ENCODE measurements at regions not wholly inside any gene's neighbourhood (a gene's known extent, or its start where the extent isn't known, plus 50 kb on each side); places are given as distances from the start of the nearest gene placed in this dataset.
"Not testable (repeated sequence)": the region's sequence is repeated elsewhere in the genome, so short reads cannot be mapped to it uniquely, and the experiment has no call there.

GRCh38 chr21:15625363-15625762 is 104.4 kb upstream of the USP25 start:
- Histone ChIP-seq H3K36me3 (no peaks in the 10 kb centered on the region), H3K4me1 (no peaks in the 10 kb centered on the region), H3K4me3 (no peak overlapping the region), H3K9me3 (no peaks in the 10 kb centered on the region), H3K27me3 (no peaks in the 10 kb centered on the region), H3K27ac (no peak overlapping the region)
- no peak for DNase-seq (ENCODE audit: extremely low spot score in 2 of 2)
- TF ChIP-seq POLR2A (IDR thresholded peaks at IDR 0.05) (no peak), CTCF (IDR thresholded peaks at IDR 0.05) (no peak), POLR2AphosphoS5 (IDR thresholded peaks at IDR 0.05; ENCODE audit: insufficient read depth in 1 of 2, low read depth in 1 of 2) (no peak)
- intact Hi-C loops (cut with DNase I), result no loop called here

DNA sequence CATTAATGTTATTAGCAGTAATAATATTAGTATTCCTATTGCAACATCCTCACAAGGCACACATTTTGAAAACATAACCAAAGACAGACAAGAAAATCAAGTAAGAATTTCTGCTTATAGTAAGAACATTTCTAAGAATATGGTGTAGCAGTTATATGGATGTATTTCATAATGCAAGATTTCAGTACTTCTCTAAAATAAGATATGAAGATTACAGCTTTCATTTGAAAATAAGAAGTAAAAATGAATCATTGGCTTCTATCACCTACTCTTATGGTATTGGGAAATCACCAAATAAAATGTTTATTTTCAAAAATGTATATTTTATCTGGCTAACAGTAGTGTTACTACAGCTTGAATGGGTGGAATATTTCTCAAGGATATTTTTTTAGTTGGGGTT is 103.8 kb upstream of the USP25 start:
- intact Hi-C loops (cut with DNase I), result no loop called here
- no peak overlapping the region for H3K27ac ChIP-seq
- H3K4me1 ChIP-seq, result no peaks in the 10 kb centered on the region
- TF ChIP-seq CTCF (IDR thresholded peaks at IDR 0.05) (no peak), POLR2AphosphoS5 (IDR thresholded peaks at IDR 0.05; ENCODE audit: insufficient read depth in 1 of 2, low read depth in 1 of 2) (no peak), POLR2A (IDR thresholded peaks at IDR 0.05) (no peak)
- no peaks in the 10 kb centered on the region for H3K9me3 ChIP-seq
- no peaks in the 10 kb centered on the region for H3K36me3 ChIP-seq
- H3K27me3 ChIP-seq, result no peaks in the 10 kb centered on the region
- no peak for DNase-seq (ENCODE audit: extremely low spot score in 2 of 2)
- H3K4me3 ChIP-seq, result no peak overlapping the region

DNA sequence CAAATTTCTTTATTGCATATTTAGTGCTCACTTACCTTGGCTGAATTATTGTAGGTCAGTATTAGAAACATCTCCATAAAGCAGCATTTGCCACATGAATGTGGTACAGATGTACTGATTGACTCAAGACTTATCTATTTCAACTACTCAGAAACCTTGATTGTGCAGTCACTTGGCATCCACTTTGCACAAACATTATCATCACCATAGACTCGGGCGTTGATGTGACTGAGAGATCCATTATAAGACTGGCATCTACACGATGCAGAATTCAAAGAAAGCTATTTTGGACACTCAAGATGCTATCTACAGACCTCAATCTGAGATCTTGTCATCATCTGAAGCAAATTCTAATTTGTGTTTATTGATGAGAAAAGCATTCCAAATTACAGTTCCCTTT is 102.8 kb upstream of the USP25 start:
- no peak for DNase-seq (ENCODE audit: extremely low spot score in 2 of 2)
- Histone ChIP-seq H3K4me3 (no peak overlapping the region), H3K9me3 (no peaks in the 10 kb centered on the region), H3K27ac (no peak overlapping the region), H3K36me3 (no peaks in the 10 kb centered on the region), H3K27me3 (no peaks in the 10 kb centered on the region), H3K4me1 (no peaks in the 10 kb centered on the region)
- TF ChIP-seq POLR2AphosphoS5 (IDR thresholded peaks at IDR 0.05; ENCODE audit: insufficient read depth in 1 of 2, low read depth in 1 of 2) (no peak), POLR2A (IDR thresholded peaks at IDR 0.05) (no peak), CTCF (IDR thresholded peaks at IDR 0.05) (no peak)
- intact Hi-C loops (cut with DNase I), result no loop called here

DNA sequence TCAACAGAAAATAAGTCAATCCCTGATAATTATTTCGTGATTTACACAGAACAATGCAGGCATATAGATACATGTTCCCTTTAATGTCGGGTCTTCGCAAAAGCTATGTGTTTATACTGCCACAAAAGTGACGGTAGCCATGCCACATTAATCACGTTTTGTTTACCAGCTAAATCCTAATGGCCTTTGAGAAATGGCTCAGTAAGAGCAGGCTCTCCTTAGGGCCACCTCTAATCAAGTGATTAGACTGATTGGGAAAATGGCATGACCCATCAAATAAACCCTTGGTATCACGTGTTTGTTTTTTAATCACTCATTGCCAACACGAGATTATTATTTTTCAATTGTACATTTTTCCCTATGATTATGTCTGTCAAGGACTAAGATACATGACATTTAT is 102.0 kb upstream of the USP25 start:
- H3K27ac ChIP-seq, result no peak overlapping the region
- no peaks in the 10 kb centered on the region for H3K36me3 ChIP-seq
- TF ChIP-seq CTCF (IDR thresholded peaks at IDR 0.05) (no peak), POLR2A (IDR thresholded peaks at IDR 0.05) (no peak), POLR2AphosphoS5 (IDR thresholded peaks at IDR 0.05; ENCODE audit: insufficient read depth in 1 of 2, low read depth in 1 of 2) (no peak)
- H3K4me3 ChIP-seq, result no peak overlapping the region
- H3K4me1 ChIP-seq, result no peaks in the 10 kb centered on the region
- H3K27me3 ChIP-seq, result no peaks in the 10 kb centered on the region
- H3K9me3 ChIP-seq, result no peaks in the 10 kb centered on the region
- no peak for DNase-seq (ENCODE audit: extremely low spot score in 2 of 2)
- intact Hi-C loops (cut with DNase I), result no loop called here

DNA sequence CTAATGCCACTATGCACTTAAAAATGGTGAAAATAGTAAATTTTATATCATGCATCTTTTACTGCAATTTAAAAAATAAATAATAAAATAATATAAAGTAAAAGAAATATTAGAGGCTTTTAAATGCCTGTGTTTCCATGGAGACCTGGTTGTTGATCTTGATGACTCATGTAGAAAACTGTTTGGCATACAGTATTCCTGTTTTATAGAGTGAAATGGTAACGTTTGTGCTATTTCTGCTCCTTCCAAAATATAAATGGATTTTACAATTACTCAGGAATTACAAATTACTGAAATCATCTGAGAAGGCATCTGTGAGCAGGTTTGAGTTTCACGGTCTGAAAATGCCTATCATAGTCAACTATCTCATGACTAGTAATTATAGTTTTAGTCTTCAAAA is 98.4 kb upstream of the USP25 start:
- Histone ChIP-seq H3K4me1 (no peaks in the 10 kb centered on the region), H3K27me3 (no peaks in the 10 kb centered on the region), H3K4me3 (no peak overlapping the region), H3K27ac (no peak overlapping the region), H3K9me3 (no peaks in the 10 kb centered on the region), H3K36me3 (no peaks in the 10 kb centered on the region)
- intact Hi-C loops (cut with DNase I), result loop anchor here (5.0 kb wide), 1 partner anchor 701 kb away; no protein-coding TSS in a partner anchor
- no peak for DNase-seq (ENCODE audit: extremely low spot score in 2 of 2)
- TF ChIP-seq POLR2AphosphoS5 (IDR thresholded peaks at IDR 0.05; ENCODE audit: insufficient read depth in 1 of 2, low read depth in 1 of 2) (no peak), CTCF (IDR thresholded peaks at IDR 0.05) (no peak), POLR2A (IDR thresholded peaks at IDR 0.05) (no peak)

DNA sequence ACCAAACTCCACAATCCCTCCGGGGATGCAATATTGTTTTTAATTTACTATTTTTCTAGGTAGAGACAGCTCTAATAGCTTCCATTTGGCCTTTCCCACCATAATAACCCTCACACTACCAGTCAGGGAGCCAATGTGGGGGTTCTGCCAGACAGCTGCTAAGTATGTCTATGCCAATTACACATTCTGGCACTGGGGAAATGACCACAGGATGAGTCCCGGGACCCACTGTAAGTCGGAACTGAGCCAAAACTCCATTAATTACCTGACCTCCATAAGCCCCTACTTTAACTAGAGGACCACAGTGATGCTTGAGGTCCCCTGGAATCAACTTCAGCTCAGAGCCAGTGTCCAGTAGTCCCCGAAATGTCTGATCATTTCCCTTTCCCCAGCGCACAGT is 95.2 kb upstream of the USP25 start:
- not testable (repeated sequence) for H3K27ac ChIP-seq; H3K27me3 ChIP-seq; H3K9me3 ChIP-seq; H3K36me3 ChIP-seq; H3K4me1 ChIP-seq; H3K4me3 ChIP-seq; DNase-seq (ENCODE audit: extremely low spot score in 2 of 2)
- intact Hi-C loops (cut with DNase I), result loop anchor here (5.0 kb wide), 1 partner anchor 698 kb away; no protein-coding TSS in a partner anchor

All from vagina (tissue), 2 donors.